BJ (cell line): ENCODE measurements at regions not wholly inside any gene's neighbourhood (a gene's known extent, or its start where the extent isn't known, plus 50 kb on each side); places are given as distances from the start of the nearest gene placed in this dataset.

Experiments
- CTCF ChIA-PET: fragments of 350-600 bp; formaldehyde crosslinking; extraction: SDS; loops from one replicate; lab custom pipeline; 2021; ENCODE audit warnings: antibody characterized with exemption, inconsistent platforms; lab: Yijun Ruan, JAX
- POLR2A ChIA-PET: fragments of 300-600 bp; sonication (Branson Sonifier 250); formaldehyde crosslinking; extraction: SDS; loops from one replicate; lab custom pipeline; 2021; ENCODE audit warnings: antibody characterized with exemption; lab: Charles Lee
- DNase-seq: peaks from one replicate; pipeline ENCODE4 v3.0.0-alpha.2; 2011; ENCODE audit warnings: low read depth
- H3K27me3 ChIP-seq: 2 replicates; pipeline ENCODE4 v1.6.0; 2011; ENCODE audit warnings: low read length; ENCODE audit not compliant: control insufficient read depth, insufficient read depth
- H3K36me3 ChIP-seq: 2 replicates; pipeline ENCODE4 v1.5.1; 2011; ENCODE audit warnings: low read length; ENCODE audit not compliant: control insufficient read depth, insufficient read depth
- H3K4me3 ChIP-seq: 2 replicates; pipeline ENCODE4 v1.5.1; 2011; ENCODE audit warnings: low read depth, mild to moderate bottlenecking, control low read depth, low read length
- CTCF ChIP-seq: IDR thresholded peaks from 2 replicates; pipeline ENCODE4 v1.5.1; 2011; ENCODE audit warnings: low read depth, mild to moderate bottlenecking, control low read depth, inconsistent platforms, low read length, moderate library complexity; ENCODE audit not compliant: insufficient read depth

GRCh38 chr1:90357995-90358394, 359.1 kb downstream of the BARHL2 start:
- no peaks in the 10 kb centered on the region for H3K27me3 ChIP-seq
- H3K36me3 ChIP-seq: no peaks in the 10 kb centered on the region
- ChIA-PET CTCF (no interaction called here), POLR2A (no interaction called here)
- no peak for DNase-seq
- no peak for TF ChIP-seq CTCF
- no peak overlapping the region for H3K4me3 ChIP-seq

GRCh38 chr1:90356991-90357390, 360.1 kb downstream of the BARHL2 start:
- no peak for DNase-seq
- Histone ChIP-seq H3K27me3 (no peaks in the 10 kb centered on the region), H3K36me3 (no peaks in the 10 kb centered on the region), H3K4me3 (no peak overlapping the region)
- CTCF ChIA-PET: interaction anchor here (1.3 kb wide), 1 partner anchor 20 kb away, joined by 4 read pairs; no protein-coding TSS in a partner anchor
- POLR2A ChIA-PET: no interaction called here
- no peak for TF ChIP-seq CTCF

- CTCF ChIA-PET: no interaction called here
- H3K36me3 ChIP-seq: no peaks in the 10 kb centered on the region
- H3K4me3 ChIP-seq: no peak overlapping the region
- POLR2A ChIA-PET: no interaction called here
- TF ChIP-seq CTCF: no peak
- H3K27me3 ChIP-seq: no peaks in the 10 kb centered on the region
- DNase-seq: no peak
Measured at GRCh38 chr1:90356101-90356500, 361.0 kb downstream of the BARHL2 start.

GRCh38 chr1:90354704-90355103, 359.8 kb downstream of the ZNF326 start:
- no peak for DNase-seq
- no peaks in the 10 kb centered on the region for H3K36me3 ChIP-seq
- TF ChIP-seq CTCF: no peak
- POLR2A ChIA-PET: no interaction called here
- no peak overlapping the region for H3K4me3 ChIP-seq
- no peaks in the 10 kb centered on the region for H3K27me3 ChIP-seq
- CTCF ChIA-PET: interaction anchor here (0.6 to 1.0 kb wide), 2 partner anchors 9 to 18 kb away, joined by 3 read pairs; no protein-coding TSS in a partner anchor

- H3K4me3 ChIP-seq: no peak overlapping the region
- no peak for DNase-seq
- H3K27me3 ChIP-seq: no peaks in the 10 kb centered on the region
- ChIA-PET CTCF (no interaction called here), POLR2A (no interaction called here)
- TF ChIP-seq CTCF: no peak
- H3K36me3 ChIP-seq: no peaks in the 10 kb centered on the region
Measured at GRCh38 chr1:90351019-90351418, 356.1 kb downstream of the ZNF326 start.
